ENCODE measurements at regions not wholly inside any gene's neighbourhood (a gene's known extent, or its start where the extent isn't known, plus 50 kb on each side); places are given as distances from the start of the nearest gene placed in this dataset.

DNA sequence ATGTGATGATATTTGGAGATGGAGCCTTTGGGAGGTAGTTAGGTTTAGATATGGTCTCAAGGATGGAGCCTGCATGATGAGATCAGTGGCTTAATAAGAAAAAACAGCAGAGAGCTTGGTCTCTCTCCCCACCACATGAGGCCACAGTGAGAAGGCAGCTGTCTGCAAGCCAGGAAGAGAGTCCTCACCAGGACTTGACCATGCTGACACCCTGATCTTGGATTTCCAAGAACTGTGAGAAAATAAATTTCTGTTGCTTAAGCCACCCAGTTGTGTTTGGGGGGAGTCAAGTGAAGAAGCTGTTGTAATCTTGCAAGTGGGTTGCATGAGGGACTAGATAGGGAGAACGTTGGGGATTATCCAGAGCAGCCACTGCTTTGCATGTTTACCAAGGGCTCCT is 62.3 kb upstream of the TNFAIP8L3 start:
- no peak for DNase-seq
- peaks cover 83% of the 10 kb centered on the region for H3K27me3 Mint-ChIP-seq (ENCODE audit: unreplicated experiment)
- H3K9me3 Mint-ChIP-seq (ENCODE audit: low read depth, unreplicated experiment): no peaks in the 10 kb centered on the region
- H3K36me3 Mint-ChIP-seq (ENCODE audit: insufficient read depth, unreplicated experiment): no peaks in the 10 kb centered on the region
- no peak overlapping the region for H3K4me3 Mint-ChIP-seq (ENCODE audit: low read depth, unreplicated experiment)
- CTCF ChIA-PET: no interaction called here
- no peak overlapping the region for H3K27ac Mint-ChIP-seq (ENCODE audit: unreplicated experiment)
- TF ChIP-seq, protein P1, sequence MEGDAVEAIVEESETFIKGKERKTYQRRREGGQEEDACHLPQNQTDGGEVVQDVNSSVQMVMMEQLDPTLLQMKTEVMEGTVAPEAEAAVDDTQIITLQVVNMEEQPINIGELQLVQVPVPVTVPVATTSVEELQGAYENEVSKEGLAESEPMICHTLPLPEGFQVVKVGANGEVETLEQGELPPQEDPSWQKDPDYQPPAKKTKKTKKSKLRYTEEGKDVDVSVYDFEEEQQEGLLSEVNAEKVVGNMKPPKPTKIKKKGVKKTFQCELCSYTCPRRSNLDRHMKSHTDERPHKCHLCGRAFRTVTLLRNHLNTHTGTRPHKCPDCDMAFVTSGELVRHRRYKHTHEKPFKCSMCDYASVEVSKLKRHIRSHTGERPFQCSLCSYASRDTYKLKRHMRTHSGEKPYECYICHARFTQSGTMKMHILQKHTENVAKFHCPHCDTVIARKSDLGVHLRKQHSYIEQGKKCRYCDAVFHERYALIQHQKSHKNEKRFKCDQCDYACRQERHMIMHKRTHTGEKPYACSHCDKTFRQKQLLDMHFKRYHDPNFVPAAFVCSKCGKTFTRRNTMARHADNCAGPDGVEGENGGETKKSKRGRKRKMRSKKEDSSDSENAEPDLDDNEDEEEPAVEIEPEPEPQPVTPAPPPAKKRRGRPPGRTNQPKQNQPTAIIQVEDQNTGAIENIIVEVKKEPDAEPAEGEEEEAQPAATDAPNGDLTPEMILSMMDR (IDR thresholded peaks at IDR 0.05; ENCODE audit: unreplicated experiment): no peak
- BruUV-seq (replicated peaks): no TSS peak
- intact Hi-C loops (cut with micrococcal nuclease; ENCODE audit: unreplicated experiment): no loop called here
- H3K4me1 Mint-ChIP-seq (ENCODE audit: low read depth, unreplicated experiment): no peaks in the 10 kb centered on the region

GRCh38 chr15:51155891-51156290 is 61.2 kb upstream of the TNFAIP8L3 start:
- Mint-ChIP-seq H3K27ac (ENCODE audit: unreplicated experiment) (no peak overlapping the region), H3K9me3 (ENCODE audit: low read depth, unreplicated experiment) (no peaks in the 10 kb centered on the region), H3K4me3 (ENCODE audit: low read depth, unreplicated experiment) (no peak overlapping the region), H3K4me1 (ENCODE audit: low read depth, unreplicated experiment) (no peaks in the 10 kb centered on the region), H3K27me3 (ENCODE audit: unreplicated experiment) (peaks cover 83% of the 10 kb centered on the region), H3K36me3 (ENCODE audit: insufficient read depth, unreplicated experiment) (no peaks in the 10 kb centered on the region)
- CTCF ChIA-PET: interaction anchor here (1.4 kb wide), 1 partner anchor 22 kb away, joined by 3 read pairs; no protein-coding TSS in a partner anchor
- DNase-seq: no peak
- no TSS peak for BruUV-seq (replicated peaks)
- TF ChIP-seq, protein P1 (IDR thresholded peaks at IDR 0.05; ENCODE audit: unreplicated experiment): no peak
- intact Hi-C loops (cut with micrococcal nuclease; ENCODE audit: unreplicated experiment): no loop called here

- TF ChIP-seq, protein P1 (IDR thresholded peaks at IDR 0.05; ENCODE audit: unreplicated experiment): no peak
- intact Hi-C loops (cut with micrococcal nuclease; ENCODE audit: unreplicated experiment): no loop called here
- CTCF ChIA-PET: interaction anchor here (1.4 kb wide), 1 partner anchor 22 kb away, joined by 3 read pairs; no protein-coding TSS in a partner anchor
- Mint-ChIP-seq H3K9me3 (ENCODE audit: low read depth, unreplicated experiment) (no peaks in the 10 kb centered on the region), H3K4me3 (ENCODE audit: low read depth, unreplicated experiment) (no peak overlapping the region), H3K27ac (ENCODE audit: unreplicated experiment) (no peak overlapping the region), H3K4me1 (ENCODE audit: low read depth, unreplicated experiment) (no peaks in the 10 kb centered on the region), H3K36me3 (ENCODE audit: insufficient read depth, unreplicated experiment) (no peaks in the 10 kb centered on the region), H3K27me3 (ENCODE audit: unreplicated experiment) (peaks cover 83% of the 10 kb centered on the region)
- no TSS peak for BruUV-seq (replicated peaks)
- DNase-seq: no peak
Observed at GRCh38 chr15:51155016-51155580, 60.4 kb upstream of the TNFAIP8L3 start.
